Nephron (organoid): ENCODE measurements at regions not wholly inside any gene's neighbourhood (a gene's known extent, or its start where the extent isn't known, plus 50 kb on each side); places are given as distances from the start of the nearest gene placed in this dataset.

ENCODE experiments used
- H3K27ac Mint-ChIP-seq, 3 experiments: 2 replicates each; pipeline ENCODE4 v1.8.0; 2020; ENCODE audit warnings: mixed read lengths in 3 of 3, mild to moderate bottlenecking in 2 of 3, moderate library complexity in 1 of 3
- H3K27me3 Mint-ChIP-seq: 2 replicates; pipeline ENCODE4 v1.8.0; 2021; ENCODE audit warnings: low read depth, mild to moderate bottlenecking, moderate library complexity, mixed read lengths
- H3K36me3 Mint-ChIP-seq: 2 replicates; pipeline ENCODE4 v1.8.0; 2020; ENCODE audit warnings: low read depth, mixed read lengths
- H3K4me1 Mint-ChIP-seq: 2 replicates; pipeline ENCODE4 v1.8.0; 2020; ENCODE audit warnings: mixed read lengths
- H3K4me3 Mint-ChIP-seq, 3 experiments: 2 replicates each; pipeline ENCODE4 v1.8.0; 2020; ENCODE audit warnings: mild to moderate bottlenecking in 3 of 3, mixed read lengths in 3 of 3, moderate library complexity in 2 of 3
- H3K9me3 Mint-ChIP-seq: 2 replicates; pipeline ENCODE4 v1.8.0; 2020; ENCODE audit warnings: mixed read lengths
- TF ChIP-seq, protein P1 (sequence below), 3 experiments: fragments of 200-600 bp; sonication (generic); IDR thresholded peaks; one replicate each; pipeline ENCODE4 v1.5.0; 2021; ENCODE audit warnings: antibody characterized with exemption in 3 of 3; ENCODE audit not compliant: unreplicated experiment in 3 of 3

DNA sequence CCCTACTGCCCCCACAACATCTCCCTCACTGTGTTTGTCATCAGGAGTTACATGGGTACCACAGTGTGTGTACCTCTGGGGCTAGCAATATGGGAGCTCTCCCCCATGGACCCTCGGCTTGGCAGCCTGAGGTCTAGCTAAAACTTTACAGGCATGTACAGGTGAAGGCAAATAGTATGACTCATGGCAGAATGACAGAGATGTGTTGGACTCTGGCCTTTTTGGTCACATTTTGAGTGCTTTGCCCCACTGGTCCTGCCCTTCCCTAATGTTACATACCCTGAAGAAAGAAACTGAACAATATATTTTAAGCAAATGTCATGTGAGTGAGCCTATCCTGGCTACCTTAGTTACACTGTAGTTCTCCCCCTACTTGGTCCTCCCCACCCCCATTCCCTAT, 124.0 kb downstream of the NGF start:
- no peaks in the 10 kb centered on the region for H3K9me3 Mint-ChIP-seq
- TF ChIP-seq, protein P1, sequence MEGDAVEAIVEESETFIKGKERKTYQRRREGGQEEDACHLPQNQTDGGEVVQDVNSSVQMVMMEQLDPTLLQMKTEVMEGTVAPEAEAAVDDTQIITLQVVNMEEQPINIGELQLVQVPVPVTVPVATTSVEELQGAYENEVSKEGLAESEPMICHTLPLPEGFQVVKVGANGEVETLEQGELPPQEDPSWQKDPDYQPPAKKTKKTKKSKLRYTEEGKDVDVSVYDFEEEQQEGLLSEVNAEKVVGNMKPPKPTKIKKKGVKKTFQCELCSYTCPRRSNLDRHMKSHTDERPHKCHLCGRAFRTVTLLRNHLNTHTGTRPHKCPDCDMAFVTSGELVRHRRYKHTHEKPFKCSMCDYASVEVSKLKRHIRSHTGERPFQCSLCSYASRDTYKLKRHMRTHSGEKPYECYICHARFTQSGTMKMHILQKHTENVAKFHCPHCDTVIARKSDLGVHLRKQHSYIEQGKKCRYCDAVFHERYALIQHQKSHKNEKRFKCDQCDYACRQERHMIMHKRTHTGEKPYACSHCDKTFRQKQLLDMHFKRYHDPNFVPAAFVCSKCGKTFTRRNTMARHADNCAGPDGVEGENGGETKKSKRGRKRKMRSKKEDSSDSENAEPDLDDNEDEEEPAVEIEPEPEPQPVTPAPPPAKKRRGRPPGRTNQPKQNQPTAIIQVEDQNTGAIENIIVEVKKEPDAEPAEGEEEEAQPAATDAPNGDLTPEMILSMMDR (IDR thresholded peaks at IDR 0.05; ENCODE audit: unreplicated experiment in 3 of 3) = no peak
- H3K4me3 Mint-ChIP-seq = no peak overlapping the region
- H3K36me3 Mint-ChIP-seq = no peaks in the 10 kb centered on the region
- H3K27me3 Mint-ChIP-seq = no peaks in the 10 kb centered on the region
- H3K4me1 Mint-ChIP-seq = no peaks in the 10 kb centered on the region
- no peak overlapping the region for H3K27ac Mint-ChIP-seq

GRCh38 chr1:115213130-115213529, 123.8 kb upstream of the TSPAN2 start:
- H3K9me3 Mint-ChIP-seq = no peaks in the 10 kb centered on the region
- no peaks in the 10 kb centered on the region for H3K27me3 Mint-ChIP-seq

DNA sequence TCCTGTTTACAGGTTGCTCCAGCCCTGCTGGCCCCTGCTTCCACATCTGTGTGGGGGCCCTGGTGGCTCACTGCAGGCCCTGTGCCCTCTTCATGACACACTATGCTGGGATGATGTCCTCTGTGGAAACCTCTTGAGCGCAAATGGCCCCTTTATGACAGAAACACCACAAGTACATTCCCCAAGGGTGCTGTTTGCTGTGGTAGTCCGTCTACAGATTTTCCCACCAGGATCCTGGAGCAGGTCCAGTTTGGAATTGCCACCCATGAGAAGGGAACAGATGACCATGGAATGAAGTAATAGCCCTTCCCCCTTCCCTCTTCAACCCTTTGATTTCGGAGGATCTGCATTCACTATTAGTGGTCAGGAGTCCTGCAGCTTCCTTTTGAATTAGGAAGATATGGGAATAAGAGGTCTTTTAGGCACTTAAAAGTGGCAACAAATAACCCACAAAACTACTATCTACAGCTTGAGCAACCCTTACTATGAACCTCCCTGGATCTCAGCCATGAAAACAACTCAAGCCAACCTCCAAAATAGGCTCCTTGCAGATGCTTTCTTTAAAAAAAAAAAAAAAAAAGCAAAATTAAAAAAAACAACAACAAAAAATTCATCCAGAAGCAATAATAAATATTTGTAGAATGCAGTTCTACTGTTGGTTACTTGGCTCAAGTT, 121.9 kb upstream of the TSPAN2 start:
- Mint-ChIP-seq H3K36me3 (no peaks in the 10 kb centered on the region), H3K9me3 (peaks cover 2% of the 10 kb centered on the region), H3K27ac (no peak overlapping the region), H3K27me3 (no peaks in the 10 kb centered on the region), H3K4me3 (no peak overlapping the region), H3K4me1 (no peaks in the 10 kb centered on the region)
- TF ChIP-seq, protein P1 (IDR thresholded peaks at IDR 0.05; ENCODE audit: unreplicated experiment in 3 of 3) = no peak

More at GRCh38 chr1:115213130-115213529, 123.8 kb upstream of the TSPAN2 start:
- TF ChIP-seq, protein P1 (IDR thresholded peaks at IDR 0.05; ENCODE audit: unreplicated experiment in 3 of 3) = no peak
- Mint-ChIP-seq H3K4me1 (no peaks in the 10 kb centered on the region), H3K36me3 (no peaks in the 10 kb centered on the region), H3K4me3 (no peak overlapping the region), H3K27ac (no peak overlapping the region)

- Mint-ChIP-seq H3K9me3 (peaks cover 2% of the 10 kb centered on the region), H3K27ac (no peak overlapping the region), H3K4me3 (no peak overlapping the region), H3K4me1 (no peaks in the 10 kb centered on the region), H3K36me3 (no peaks in the 10 kb centered on the region), H3K27me3 (no peaks in the 10 kb centered on the region)
- TF ChIP-seq, protein P1 (IDR thresholded peaks at IDR 0.05; ENCODE audit: unreplicated experiment in 3 of 3) = no peak
Observed at GRCh38 chr1:115210302-115210711, 121.0 kb upstream of the TSPAN2 start.

GRCh38 chr1:115204513-115204912, 115.2 kb upstream of the TSPAN2 start:
- TF ChIP-seq, protein P1 (IDR thresholded peaks at IDR 0.05; ENCODE audit: unreplicated experiment in 3 of 3) = no peak
- no peak overlapping the region for H3K27ac Mint-ChIP-seq
- peaks cover 5% of the 10 kb centered on the region for H3K4me1 Mint-ChIP-seq
- no peak overlapping the region for H3K4me3 Mint-ChIP-seq
- H3K27me3 Mint-ChIP-seq = no peaks in the 10 kb centered on the region
- H3K36me3 Mint-ChIP-seq = peaks cover 3% of the 10 kb centered on the region
- peaks cover 27% of the 10 kb centered on the region for H3K9me3 Mint-ChIP-seq

DNA sequence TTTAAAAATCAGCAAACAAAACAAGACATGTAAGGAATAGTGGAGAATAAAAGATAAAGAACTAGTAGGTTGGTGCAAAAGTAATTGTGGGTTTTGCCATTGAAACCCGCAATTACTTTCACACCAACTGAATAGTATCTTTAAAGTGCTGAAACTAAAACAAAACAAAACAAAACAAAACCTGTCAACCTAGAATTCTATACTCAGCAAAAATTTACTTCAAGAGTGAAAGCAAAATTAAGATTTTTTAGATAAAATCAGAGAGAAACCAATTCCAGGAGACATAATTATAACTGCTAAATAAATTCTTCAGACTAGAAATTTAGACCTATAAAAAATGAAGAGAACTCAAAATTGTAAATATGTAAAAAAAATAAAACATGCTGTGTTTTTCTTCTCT, 114.0 kb upstream of the TSPAN2 start:
- no peak overlapping the region for H3K4me3 Mint-ChIP-seq
- peaks cover 10% of the 10 kb centered on the region for H3K4me1 Mint-ChIP-seq
- H3K27me3 Mint-ChIP-seq = no peaks in the 10 kb centered on the region
- peaks cover 3% of the 10 kb centered on the region for H3K36me3 Mint-ChIP-seq
- TF ChIP-seq, protein P1 (IDR thresholded peaks at IDR 0.05; ENCODE audit: unreplicated experiment in 3 of 3) = no peak
- H3K27ac Mint-ChIP-seq = no peak overlapping the region
- H3K9me3 Mint-ChIP-seq = peaks cover 27% of the 10 kb centered on the region
